ENCODE measurements at regions not wholly inside any gene's neighbourhood (a gene's known extent, or its start where the extent isn't known, plus 50 kb on each side); places are given as distances from the start of the nearest gene placed in this dataset.
"Not testable (repeated sequence)": the region's sequence is repeated elsewhere in the genome, so short reads cannot be mapped to it uniquely, and the experiment has no call there.

DNA sequence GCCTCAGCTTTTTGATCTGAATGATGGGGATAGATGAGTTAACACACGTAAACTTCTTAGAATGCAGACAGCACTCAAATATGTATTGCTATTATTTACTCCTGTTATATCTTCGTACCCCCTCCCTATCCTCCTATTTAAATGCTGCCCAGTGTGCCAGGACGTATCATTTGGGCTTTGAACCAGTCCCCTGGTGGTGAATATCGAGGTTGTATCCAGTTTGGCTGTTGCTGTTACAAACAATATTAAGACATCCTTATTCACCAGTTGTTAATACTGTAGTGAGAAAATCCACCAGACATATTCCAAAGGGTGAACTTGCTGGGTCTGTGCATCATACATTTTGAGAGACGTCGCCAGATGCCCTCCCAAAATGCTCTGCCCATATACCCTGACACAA lies 51.5 kb upstream of the FOXN3 start:
- Mint-ChIP-seq H3K9me3 (ENCODE audit: low read depth) (no peaks in the 10 kb centered on the region), H3K4me1 (ENCODE audit: low read depth) (no peaks in the 10 kb centered on the region), H3K27ac (no peak overlapping the region), H3K27me3 (peaks cover 3% of the 10 kb centered on the region), H3K4me3 (ENCODE audit: low read depth) (no peak overlapping the region), H3K36me3 (ENCODE audit: insufficient read depth) (peaks cover 2% of the 10 kb centered on the region)
- DNase-seq (ENCODE audit: low spot score, unreplicated experiment) = no peak
- TF ChIP-seq, protein P1, sequence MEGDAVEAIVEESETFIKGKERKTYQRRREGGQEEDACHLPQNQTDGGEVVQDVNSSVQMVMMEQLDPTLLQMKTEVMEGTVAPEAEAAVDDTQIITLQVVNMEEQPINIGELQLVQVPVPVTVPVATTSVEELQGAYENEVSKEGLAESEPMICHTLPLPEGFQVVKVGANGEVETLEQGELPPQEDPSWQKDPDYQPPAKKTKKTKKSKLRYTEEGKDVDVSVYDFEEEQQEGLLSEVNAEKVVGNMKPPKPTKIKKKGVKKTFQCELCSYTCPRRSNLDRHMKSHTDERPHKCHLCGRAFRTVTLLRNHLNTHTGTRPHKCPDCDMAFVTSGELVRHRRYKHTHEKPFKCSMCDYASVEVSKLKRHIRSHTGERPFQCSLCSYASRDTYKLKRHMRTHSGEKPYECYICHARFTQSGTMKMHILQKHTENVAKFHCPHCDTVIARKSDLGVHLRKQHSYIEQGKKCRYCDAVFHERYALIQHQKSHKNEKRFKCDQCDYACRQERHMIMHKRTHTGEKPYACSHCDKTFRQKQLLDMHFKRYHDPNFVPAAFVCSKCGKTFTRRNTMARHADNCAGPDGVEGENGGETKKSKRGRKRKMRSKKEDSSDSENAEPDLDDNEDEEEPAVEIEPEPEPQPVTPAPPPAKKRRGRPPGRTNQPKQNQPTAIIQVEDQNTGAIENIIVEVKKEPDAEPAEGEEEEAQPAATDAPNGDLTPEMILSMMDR (IDR thresholded peaks at IDR 0.05; ENCODE audit: unreplicated experiment) = no peak

DNA sequence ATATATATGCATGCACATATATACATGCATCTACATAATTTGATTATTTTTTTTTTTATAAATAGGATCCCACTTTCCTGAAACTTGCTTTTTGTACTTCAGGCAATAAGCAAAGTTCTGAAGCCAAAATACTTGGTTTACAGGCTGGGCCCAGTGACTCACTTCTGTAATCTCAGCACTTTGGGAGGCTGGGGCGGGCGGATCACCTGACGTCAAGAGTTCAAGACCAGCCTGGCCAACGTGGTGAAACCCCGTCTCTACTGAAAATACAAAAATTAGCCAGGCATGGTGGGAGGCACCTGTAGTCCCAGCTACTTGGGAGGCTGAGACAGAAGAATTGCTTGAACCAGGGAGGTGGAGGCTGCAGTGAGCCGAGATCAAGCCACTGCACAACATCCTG lies 51.0 kb upstream of the FOXN3 start:
- DNase-seq (ENCODE audit: low spot score, unreplicated experiment); H3K27ac Mint-ChIP-seq; H3K36me3 Mint-ChIP-seq (ENCODE audit: insufficient read depth); H3K9me3 Mint-ChIP-seq (ENCODE audit: low read depth); H3K4me3 Mint-ChIP-seq (ENCODE audit: low read depth); H3K27me3 Mint-ChIP-seq; H3K4me1 Mint-ChIP-seq (ENCODE audit: low read depth): not testable (repeated sequence)

DNA sequence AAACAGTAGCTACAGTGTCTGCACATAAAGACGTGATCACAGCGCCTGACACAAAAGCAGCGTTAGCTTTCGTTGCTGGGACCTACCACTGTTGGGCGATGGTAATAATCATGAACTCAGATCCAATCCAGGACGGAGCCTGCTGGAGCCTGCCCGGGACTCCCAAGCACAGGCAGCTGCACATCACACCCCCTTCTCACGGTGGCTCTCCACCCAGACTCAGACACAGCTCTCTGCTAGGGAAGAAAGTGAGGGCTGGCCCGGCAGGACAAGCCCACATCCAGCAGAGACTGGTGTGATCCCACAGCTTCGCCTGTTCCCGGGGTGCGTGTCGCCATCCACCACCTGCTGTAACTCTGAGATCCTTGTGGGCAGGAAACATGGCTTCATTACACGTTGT lies 49.9 kb upstream of the FOXN3 start:
- Mint-ChIP-seq H3K4me3 (ENCODE audit: low read depth) (no peak overlapping the region), H3K4me1 (ENCODE audit: low read depth) (no peaks in the 10 kb centered on the region), H3K27me3 (peaks cover 3% of the 10 kb centered on the region), H3K36me3 (ENCODE audit: insufficient read depth) (peaks cover 2% of the 10 kb centered on the region), H3K9me3 (ENCODE audit: low read depth) (no peaks in the 10 kb centered on the region), H3K27ac (no peak overlapping the region)
- TF ChIP-seq, protein P1 (IDR thresholded peaks at IDR 0.05; ENCODE audit: unreplicated experiment) = no peak
- DNase-seq (ENCODE audit: low spot score, unreplicated experiment) = no peak
